CD4-positive, alpha-beta T cell treated with Interleukin-4 for 1 hour (primary cell): ENCODE measurements at regions not wholly inside any gene's neighbourhood (a gene's known extent, or its start where the extent isn't known, plus 50 kb on each side); places are given as distances from the start of the nearest gene placed in this dataset.

Source experiments
- DNase-seq, 2 donors: peaks; one replicate each; pipeline ENCODE4 v3.0.0-alpha.2; 2020 to 2022

GRCh38 chr7:156001496-156002260, 189.4 kb upstream of the SHH start:
- DNase-seq: no peak

GRCh38 chr7:156000601-156001396, 188.5 kb upstream of the SHH start:
- DNase-seq: no peak

GRCh38 chr7:155999631-156000489, 187.6 kb upstream of the SHH start:
- no peak for DNase-seq

DNA sequence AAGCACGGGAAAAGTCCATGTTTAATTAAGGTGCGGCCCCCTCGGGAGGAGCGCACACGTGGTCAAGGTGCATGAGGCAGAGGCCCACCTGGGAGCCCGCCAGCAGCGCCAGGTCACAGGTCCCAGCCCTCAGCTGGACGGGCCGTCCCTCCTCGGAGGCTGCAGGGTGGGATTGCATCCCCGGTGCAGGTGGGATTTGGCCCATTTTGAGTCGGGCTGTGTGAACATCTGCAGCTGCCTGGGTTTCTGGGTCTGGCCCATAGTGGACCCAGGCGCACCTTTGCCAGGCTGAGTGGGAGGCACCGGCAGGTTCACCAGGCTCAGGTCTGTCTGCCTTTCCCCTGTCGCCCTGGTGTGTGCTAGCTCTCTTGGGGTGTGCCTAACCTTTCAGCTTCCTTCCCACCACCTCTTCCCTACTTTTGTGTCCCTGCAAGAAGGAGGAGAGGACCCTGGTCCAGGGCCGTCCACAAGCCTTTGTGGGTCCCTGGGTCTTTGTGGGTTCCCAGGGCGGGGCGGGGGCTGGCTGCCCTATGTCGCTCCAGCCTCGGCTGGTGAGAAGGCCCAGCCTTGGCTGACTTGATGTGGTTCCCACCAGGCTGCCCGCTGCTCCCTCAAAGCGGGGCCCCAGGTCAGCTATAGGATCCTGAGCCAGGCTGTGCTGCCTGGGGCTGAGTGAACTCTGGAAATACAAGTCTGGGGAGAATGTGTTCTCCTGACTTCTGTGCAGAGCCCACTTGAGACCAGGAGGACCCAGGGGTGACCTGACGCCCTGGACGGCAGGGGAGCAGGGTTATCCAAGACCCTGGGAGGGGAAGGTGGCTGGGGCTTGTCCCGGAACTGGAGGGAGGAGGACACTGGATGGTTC, 186.7 kb upstream of the SHH start:
- DNase-seq: no peak

- DNase-seq: no peak
Observed at GRCh38 chr7:155998328-155998691, 186.0 kb upstream of the SHH start.

GRCh38 chr7:155997431-155998327, 185.4 kb upstream of the SHH start:
- DNase-seq: no peak

DNA sequence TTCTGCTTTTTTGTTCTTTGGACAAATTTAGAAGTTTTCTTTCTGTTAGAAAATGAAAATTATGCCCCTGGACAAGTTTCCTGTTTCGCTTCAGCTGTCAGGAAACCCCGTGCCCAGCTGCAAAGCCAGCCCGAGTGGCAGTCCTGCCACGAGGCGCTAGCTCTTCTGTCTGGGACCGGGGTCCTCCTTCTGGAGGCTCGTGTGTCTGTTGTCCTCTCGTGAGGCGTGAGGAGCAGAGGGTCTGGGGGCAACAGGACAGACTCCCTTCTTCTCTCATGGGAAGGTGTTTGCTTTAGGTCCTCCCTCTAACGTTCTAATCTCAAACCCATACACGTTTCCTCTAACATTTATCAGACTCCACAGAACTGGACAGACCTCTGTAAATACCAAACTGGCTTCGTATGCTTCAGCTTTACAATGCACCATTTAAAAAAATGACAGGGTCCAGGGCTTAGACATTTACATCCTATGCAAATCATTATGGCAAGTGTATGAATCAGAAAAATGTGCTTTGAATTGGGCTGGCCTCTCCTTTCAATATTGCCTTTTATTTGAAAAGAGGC, 184.5 kb upstream of the SHH start:
- DNase-seq: no peak

DNA sequence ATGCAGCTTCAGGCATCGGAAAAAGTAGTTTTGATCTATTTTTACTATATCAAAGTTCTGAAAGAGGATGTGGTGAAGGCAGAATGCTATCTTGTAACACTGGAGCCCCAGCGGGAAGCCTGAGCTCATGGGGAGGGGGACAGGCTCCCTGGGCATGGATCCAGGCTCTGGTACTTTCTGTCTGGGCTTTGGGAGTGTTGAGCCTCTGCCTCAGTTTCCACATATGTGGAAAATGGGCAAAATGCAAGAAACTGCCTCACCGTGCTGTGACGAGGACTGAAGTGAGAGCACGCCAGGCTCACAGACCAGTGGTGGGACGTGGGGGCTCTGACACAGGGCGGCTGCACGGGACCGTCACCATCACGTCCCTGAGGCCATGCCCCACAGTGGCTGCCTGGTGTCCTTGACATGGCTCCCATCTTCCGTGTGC, 182.9 kb upstream of the SHH start:
- no peak for DNase-seq

DNA sequence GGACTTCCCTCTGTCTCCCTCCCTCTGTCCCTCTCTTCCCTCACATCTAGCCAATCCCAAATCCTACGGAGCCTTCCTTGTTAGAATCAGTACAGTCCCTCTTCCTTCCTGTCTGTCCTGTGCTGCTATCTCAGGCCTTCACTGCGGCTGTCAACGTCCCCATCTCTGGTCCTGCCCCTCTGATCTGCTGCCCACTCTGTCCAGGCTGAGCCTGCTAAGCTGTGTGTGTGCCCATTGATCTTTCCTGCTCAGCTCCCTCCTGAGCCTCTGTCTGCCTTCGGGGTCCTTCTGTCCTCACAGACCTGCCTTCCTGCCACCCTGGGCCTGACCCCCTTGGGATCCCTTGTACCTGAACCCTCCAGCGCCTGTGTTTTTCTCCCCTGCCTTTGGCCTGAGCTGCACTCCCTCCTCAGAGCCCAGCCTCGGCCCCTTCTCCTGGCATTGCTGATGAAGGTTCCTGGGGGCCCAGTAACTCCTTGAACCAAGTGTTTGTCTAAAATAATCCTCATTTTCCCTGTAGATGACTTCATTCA, 182.1 kb upstream of the SHH start:
- DNase-seq: no peak

DNA sequence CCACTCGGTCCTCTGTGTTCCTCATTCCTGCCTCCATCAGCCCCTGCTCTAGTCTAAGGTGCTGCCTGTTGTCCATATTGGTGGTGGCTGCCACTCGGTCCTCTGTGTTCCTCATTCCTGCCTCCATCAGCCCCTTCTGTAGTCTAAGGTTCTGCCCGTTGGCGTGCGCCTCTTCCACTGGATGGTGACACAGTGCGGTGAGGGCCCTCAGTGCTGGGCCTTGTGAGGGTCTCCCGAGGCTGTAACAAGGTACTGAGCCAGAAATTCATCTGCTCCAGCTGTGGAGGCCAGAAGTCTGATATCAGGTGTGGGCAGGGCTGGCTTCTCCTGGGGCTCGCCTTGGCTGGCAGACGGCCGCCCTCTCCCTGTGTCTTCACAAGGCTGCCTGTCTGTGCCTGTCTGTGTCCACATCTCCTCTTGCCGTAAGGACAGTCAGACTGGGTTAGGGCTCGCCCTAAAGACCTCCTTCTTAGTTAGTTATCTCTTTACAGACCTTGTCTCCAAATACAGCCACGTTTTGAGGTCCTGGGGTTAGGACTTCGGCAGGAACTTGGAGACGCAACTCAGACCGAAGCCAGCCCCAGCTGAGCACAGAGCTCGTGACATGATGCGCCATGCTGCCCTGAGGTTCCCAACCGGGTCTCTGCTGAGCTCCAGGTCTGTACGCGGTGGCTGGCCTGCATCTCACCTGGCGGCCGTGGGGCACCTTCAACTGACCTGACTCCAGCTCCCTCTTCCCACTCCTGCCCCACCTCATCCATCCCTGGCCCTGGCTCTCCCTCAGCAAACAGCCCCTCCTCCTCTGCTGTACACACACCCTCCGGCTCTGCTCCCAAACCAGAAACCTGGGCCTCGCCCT, 181.4 kb upstream of the SHH start:
- DNase-seq: no peak

- no peak for DNase-seq
Observed at GRCh38 chr7:155992974-155993373, 180.7 kb upstream of the SHH start.

DNA sequence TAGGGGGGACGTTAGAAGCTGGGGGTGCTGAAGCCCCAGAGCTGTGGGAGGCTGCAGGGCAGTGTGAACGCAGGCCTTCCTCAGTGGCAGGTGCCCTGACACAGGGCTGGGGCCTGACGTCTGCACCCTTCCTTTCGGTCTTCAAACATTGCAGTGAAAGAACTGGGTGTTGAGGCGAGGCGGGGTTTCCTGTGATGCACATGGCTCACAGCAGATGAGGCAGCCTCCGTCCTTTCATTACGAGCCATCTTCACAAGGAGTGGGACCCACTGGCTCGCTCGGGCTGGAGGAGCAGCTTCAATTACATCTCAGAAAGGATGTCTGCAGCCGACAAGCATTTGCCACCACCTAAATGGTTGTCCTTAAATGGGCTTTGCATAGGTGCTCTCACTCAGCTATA, 180.3 kb upstream of the SHH start:
- no peak for DNase-seq

GRCh38 chr7:155992107-155992506, 179.8 kb upstream of the SHH start:
- no peak for DNase-seq

DNA sequence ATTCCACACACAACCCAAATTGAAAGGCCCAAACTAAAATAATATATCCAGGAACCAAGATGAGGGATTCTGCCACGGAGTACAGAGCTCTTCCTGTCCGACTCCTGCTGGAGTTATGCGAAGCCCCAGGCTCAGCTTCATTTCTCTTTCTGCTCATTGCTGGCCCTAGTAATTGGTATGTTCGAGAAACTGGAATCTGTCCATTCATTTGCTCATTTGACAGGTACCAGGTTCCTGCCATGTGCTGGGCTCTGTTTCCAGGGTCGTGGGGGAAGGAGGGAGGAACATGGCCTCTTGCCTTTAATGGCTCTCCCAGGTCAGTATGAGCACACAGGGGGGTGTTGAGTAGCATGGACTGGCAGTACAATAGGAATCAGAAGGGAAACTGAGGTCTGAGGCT, 179.2 kb upstream of the SHH start:
- DNase-seq: no peak

DNA sequence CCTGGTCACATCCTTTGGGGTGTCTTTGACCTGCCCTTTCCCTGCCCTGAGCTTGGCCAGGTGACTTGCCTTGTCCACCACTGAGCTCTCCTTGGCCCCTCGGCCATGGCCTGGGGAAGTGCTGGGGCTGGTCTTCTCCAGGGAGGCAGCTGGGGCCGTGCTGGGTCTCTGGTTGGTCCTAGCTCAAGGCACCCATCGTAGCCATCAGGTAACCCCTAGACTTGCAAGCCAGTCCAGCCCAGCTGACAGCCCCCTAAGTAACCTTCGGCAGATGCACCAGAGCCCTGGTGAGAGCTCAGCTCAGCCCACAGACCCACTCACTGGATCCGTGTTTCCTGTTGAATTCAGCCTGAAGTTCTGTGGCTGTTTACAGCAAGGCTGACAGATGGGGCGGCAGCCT, 176.2 kb upstream of the SHH start:
- no peak for DNase-seq

GRCh38 chr7:155987681-155988235, 175.5 kb upstream of the SHH start:
- no peak for DNase-seq

GRCh38 chr7:155986497-155987160, 174.4 kb upstream of the SHH start:
- DNase-seq: no peak

DNA sequence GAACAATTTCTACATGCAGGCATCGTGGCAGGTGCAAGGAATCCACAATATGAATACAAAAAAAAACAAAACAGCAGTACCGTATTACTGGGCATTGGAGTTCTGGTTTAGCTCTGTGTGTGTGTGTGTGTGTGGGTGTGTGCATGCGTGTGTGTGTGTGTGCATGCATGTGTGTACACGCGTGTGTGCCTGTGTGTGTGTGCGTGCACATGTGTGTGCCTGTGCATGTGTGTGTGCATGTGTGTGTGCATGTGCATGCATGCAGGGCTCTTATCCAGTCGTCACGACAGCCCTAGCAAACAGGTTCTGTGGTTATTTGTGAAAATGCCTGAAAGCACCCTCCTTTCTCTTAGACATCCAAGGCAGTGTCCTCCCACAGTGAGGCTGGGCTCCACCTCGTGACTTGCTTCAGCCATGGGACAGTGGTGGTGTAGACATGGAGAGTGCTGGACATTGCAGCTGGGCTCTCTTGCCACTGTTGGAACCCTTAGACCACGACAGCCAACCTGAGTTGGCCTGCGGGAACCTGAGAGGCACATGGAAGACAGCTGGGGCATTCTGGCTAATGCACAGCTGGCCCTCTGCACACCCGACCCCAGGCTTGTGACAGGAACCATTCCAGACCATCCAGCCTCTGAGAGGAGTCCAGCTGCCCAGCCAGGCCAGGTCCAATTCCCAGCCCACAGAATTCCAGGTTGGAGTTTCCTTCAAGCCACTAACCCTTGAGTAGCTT, 173.4 kb upstream of the SHH start:
- no peak for DNase-seq
